ENCODE measurements at regions not wholly inside any gene's neighbourhood (a gene's known extent, or its start where the extent isn't known, plus 50 kb on each side); places are given as distances from the start of the nearest gene placed in this dataset.
A peak's percentile ranks its signal among the peaks of the same experiment; 100 is the strongest.
"Not testable (repeated sequence)": the region's sequence is repeated elsewhere in the genome, so short reads cannot be mapped to it uniquely, and the experiment has no call there.

DNA sequence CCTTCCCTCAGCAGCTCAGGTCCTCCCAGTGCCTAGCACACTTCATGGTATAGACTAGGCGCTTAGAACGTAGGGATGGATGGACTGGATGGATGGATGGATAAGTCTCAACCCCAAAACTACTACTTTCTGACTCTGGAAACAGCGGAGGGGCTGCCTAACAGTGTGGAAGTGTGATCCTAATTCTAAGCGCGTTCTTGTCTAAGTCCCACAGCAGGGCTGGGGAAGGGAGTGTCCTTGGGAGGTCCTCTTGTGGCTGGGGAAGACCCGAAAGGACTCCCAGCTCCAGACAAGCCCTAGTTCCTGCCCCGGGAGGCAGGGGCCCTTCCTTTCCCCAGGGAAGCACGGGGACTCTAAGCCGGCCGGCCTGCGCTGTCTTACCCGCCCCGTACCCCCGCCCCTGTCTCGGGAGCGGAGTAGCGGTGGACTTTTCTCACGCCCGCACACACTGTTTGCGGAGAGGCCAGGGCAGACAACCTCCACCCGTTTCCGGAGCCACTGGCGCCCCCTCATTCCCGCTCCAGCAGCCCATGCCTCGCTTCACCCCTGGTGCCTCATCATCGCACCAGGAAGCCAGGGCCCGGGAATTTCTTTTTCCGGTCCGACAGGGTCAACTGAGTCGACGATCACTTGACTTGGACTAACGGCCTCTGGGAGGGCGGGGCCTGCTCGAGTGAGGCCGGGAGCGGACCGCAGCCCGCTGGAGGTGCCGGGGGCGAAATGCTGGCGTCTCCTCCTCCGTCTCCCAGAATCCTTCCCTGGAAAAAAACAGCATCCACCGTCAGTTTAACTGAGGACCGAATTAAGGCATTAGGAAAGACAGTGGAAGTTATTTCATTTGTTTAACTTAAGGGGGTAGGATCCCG lies 133.3 kb downstream of the TBC1D2B start:
- peak; percentile 90 for DNase-seq
- H3K4me1 ChIP-seq, result peaks cover 6% of the 10 kb centered on the region
- TF ChIP-seq, protein P1, sequence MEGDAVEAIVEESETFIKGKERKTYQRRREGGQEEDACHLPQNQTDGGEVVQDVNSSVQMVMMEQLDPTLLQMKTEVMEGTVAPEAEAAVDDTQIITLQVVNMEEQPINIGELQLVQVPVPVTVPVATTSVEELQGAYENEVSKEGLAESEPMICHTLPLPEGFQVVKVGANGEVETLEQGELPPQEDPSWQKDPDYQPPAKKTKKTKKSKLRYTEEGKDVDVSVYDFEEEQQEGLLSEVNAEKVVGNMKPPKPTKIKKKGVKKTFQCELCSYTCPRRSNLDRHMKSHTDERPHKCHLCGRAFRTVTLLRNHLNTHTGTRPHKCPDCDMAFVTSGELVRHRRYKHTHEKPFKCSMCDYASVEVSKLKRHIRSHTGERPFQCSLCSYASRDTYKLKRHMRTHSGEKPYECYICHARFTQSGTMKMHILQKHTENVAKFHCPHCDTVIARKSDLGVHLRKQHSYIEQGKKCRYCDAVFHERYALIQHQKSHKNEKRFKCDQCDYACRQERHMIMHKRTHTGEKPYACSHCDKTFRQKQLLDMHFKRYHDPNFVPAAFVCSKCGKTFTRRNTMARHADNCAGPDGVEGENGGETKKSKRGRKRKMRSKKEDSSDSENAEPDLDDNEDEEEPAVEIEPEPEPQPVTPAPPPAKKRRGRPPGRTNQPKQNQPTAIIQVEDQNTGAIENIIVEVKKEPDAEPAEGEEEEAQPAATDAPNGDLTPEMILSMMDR (IDR thresholded peaks at IDR 0.05), result no peak
- no peaks in the 10 kb centered on the region for H3K9me3 ChIP-seq
- intact Hi-C loops (cut with DNase I), result no loop called here
- peak overlapping the region; percentile 60 for H3K4me3 ChIP-seq
- H3K27ac ChIP-seq, result peak overlapping the region; percentile 84
- no peaks in the 10 kb centered on the region for H3K36me3 ChIP-seq
- peak; percentile 94 for ATAC-seq
- H3K27me3 ChIP-seq, result no peaks in the 10 kb centered on the region

DNA sequence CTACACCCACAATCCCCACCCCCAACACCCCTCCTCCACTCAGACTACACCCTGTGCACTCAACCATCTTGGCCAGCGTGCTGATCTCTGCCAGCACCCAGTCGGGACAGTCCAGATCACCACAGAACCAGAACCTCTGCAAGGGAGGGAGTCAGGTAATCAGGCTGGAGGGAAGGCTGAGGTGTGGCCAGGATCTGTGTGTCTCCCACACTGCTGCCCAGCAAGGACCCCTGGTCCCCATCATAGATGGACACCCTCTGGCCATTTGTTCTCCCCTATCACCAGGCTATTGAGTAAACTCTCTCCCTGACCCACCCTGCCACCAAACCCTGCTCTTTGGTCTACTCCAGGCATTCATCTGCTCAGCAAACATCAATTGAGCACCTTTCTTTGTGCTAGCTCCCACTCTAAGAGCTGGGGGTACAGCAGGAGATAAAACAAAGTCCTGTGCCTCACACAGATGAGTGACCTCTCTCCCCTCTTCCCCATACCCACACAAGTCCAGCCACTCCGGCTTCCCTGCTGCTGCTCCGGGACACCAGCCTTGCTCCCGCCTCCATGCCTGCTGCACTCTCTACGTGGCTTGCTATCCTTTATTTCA lies 134.8 kb downstream of the TBC1D2B start:
- Histone ChIP-seq H3K4me3 (no peak overlapping the region), H3K36me3 (no peaks in the 10 kb centered on the region), H3K27me3 (no peaks in the 10 kb centered on the region), H3K9me3 (no peaks in the 10 kb centered on the region), H3K4me1 (peaks cover 6% of the 10 kb centered on the region), H3K27ac (no peak overlapping the region)
- intact Hi-C loops (cut with DNase I), result no loop called here
- DNase-seq (no peak), ATAC-seq (no peak)
- TF ChIP-seq, protein P1 (IDR thresholded peaks at IDR 0.05), result no peak

DNA sequence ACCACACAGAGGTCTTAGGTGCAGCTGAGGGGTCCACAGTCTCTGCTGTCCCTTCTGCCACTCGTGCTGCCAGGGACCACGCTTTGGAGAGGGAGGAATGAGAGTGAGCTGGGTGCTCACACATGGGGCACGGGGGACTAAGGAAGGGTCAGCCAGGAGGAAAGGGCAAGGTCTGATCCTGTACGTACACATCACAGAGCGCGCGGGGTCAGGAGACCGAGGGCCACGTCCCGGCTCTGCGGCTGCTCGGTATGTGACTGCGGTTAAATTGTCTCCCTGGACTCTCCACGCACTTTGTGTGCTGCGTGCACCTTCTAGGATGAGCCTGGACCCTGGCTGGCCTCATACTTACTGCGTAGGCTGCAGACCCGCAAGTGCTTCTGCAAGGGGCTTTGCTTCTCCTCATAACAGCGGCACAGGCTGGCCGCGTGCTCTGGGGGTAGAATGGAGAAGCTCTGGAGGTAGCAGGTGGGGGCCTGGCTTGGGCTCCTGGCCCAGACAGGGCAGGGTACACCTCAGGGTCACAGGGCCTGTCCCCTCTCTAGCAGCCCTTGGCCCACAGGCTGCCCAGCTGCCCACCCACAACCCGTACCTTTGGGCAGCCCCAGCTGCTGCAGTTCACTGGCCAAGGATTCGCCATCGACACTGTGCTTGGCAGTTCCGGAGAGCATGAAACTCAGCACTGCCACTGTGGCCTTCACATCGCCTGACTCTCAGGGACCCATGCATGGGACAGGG lies 136.3 kb downstream of the TBC1D2B start:
- ATAC-seq, result not testable (repeated sequence)

DNA sequence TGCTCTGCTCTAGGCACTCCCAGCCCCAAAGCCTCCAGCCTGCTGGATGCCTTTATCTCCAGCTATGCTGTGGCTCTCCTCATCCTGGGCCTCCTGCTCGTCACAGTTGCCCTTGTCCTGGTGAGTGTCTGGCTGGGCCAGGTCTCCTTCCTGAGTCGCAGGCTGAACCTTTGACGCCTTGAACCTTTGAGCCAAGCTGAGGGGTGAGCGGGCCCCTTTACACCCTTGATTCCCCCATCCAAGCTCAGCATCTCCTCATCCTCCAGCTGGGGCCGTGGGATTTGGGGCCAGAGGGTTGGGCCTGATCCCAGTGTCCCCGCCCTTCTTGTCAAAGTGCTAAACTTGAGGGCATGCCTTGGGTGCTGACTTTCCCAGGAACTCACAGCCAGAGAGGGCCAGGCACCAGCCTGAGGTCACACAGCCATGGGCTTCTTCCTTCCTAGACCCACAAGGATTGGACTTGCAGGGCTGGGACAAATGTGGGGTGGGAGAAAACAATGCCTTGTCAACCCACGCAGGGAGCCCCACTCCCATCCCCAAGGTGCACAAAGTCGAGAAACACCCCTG lies 137.0 kb downstream of the TBC1D2B start:
- peaks cover 6% of the 10 kb centered on the region for H3K4me1 ChIP-seq
- ATAC-seq, result no peak
- intact Hi-C loops (cut with DNase I), result no loop called here
- DNase-seq, result no peak
- no peak overlapping the region for H3K4me3 ChIP-seq
- no peak overlapping the region for H3K27ac ChIP-seq
- no peaks in the 10 kb centered on the region for H3K27me3 ChIP-seq
- H3K36me3 ChIP-seq, result no peaks in the 10 kb centered on the region
- H3K9me3 ChIP-seq, result no peaks in the 10 kb centered on the region
- TF ChIP-seq, protein P1 (IDR thresholded peaks at IDR 0.05), result no peak

More for the DNA sequence above, 136.3 kb downstream of the TBC1D2B start:
- H3K36me3 ChIP-seq; H3K27me3 ChIP-seq; DNase-seq; H3K4me3 ChIP-seq; H3K27ac ChIP-seq; intact Hi-C loops (cut with DNase I); H3K4me1 ChIP-seq; H3K9me3 ChIP-seq: not testable (repeated sequence)

DNA sequence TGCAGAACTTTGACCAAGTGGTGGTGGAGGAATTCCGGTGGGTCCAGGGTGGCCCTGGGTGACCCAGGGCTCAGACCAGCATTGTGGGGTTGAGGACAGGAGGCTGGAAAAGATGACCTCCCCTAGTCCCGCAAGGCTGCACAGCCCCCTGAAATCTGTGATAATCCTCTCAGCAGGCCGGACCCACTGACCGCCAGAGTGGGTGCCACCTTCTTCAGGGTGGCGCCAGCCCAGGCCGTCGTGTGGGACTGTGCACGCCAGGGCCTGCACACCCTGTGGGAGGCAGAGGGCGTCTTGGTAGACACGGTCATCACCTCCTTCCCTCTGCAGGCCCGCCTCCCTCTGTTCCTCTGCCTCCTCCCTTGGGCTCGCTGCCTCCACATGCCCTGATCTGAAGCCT lies 137.7 kb downstream of the TBC1D2B start:
- TF ChIP-seq, protein P1 (IDR thresholded peaks at IDR 0.05), result no peak
- intact Hi-C loops (cut with DNase I), result no loop called here
- Histone ChIP-seq H3K36me3 (no peaks in the 10 kb centered on the region), H3K27me3 (no peaks in the 10 kb centered on the region), H3K4me1 (peaks cover 6% of the 10 kb centered on the region), H3K27ac (no peak overlapping the region), H3K9me3 (no peaks in the 10 kb centered on the region), H3K4me3 (no peak overlapping the region)
- ATAC-seq (no peak), DNase-seq (no peak)

DNA sequence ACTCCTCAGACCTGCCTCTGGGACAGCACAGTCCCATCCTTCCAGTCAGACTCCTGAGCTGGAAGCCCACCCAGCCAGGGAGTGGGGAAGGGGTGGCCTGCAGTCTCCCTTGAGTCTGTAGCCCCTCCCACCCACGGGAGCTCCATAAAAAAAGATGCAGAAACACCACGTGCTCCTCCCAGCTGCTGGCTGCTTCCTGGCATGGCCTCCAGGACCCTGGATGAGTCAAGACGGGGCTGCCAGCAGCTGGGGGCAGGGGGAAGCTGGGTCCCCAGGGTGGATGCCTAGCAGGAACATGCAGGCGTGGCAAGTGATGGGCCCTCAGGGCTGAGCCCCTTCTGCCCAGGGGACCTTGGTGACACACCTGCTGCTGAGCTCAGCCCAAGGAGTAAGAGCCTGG lies 138.5 kb downstream of the TBC1D2B start:
- H3K4me3 ChIP-seq; H3K36me3 ChIP-seq; H3K27me3 ChIP-seq; intact Hi-C loops (cut with DNase I); H3K27ac ChIP-seq; DNase-seq; H3K4me1 ChIP-seq; H3K9me3 ChIP-seq; ATAC-seq: not testable (repeated sequence)

DNA sequence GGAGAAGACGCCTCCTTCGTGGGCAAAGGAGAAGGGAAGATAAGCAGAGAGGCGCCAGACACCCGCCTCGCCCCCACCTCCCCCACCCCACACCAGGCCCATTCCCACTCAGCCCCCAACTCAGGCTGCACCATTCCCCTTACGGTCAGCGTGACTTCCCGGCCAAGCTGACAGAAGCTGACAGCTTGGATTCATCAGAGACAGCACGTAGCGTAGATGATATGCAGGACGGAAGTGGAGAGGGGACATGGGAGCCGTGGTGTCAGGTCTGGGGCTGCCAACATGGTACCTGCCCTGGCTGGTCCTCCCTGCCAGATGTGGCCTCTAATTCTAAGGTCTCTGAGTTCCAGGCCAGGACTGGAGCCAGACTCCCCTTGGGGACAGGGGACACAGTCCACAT lies 139.0 kb downstream of the TBC1D2B start:
- H3K4me3 ChIP-seq; H3K36me3 ChIP-seq; H3K27ac ChIP-seq; H3K27me3 ChIP-seq; H3K9me3 ChIP-seq; H3K4me1 ChIP-seq; intact Hi-C loops (cut with DNase I); ATAC-seq; DNase-seq: not testable (repeated sequence)

DNA sequence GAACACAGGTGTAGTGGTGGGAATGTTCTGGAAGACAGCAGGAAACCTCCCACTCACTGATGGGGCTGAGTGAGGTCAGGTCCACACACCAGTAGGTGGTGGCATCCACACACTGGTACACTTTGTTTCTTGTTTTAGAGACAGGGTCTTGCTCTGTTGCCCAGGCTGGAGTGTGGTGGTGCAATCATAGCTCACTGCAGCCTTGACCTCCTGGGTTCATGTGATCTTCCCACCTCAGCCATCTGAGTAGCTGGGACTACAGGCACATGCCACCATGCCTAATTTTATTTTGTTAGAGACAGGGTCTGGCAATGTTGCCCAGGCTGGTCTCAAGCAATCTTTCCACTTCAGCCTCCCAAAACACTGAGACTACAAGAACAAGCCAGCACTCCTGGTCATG lies 140.9 kb downstream of the TBC1D2B start:
- H3K36me3 ChIP-seq; H3K4me3 ChIP-seq; H3K9me3 ChIP-seq; intact Hi-C loops (cut with DNase I); ATAC-seq; DNase-seq; H3K27ac ChIP-seq; H3K27me3 ChIP-seq; H3K4me1 ChIP-seq: not testable (repeated sequence)

DNA sequence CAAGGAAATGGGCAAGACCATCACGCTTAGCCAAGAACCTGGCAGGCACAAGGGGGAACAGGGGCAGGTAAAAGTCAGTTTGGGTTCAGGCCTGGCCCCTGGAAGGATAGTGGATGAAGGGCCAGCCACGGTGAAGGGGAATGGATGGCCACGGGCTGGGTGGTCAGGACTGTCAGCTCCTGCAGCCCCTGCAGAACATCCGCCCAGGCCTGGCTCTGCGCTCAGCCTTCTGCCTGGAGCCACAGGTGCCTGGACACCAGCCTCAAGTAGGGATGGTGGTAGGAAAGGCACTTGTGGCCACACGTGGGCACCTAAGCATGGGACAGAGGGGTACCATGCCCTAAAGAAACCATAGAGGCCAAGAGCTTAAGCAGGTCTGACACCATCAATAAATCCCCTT lies 143.0 kb downstream of the TBC1D2B start:
- H3K4me3 ChIP-seq; H3K4me1 ChIP-seq; ATAC-seq; intact Hi-C loops (cut with DNase I); H3K36me3 ChIP-seq; DNase-seq; H3K9me3 ChIP-seq; H3K27me3 ChIP-seq; H3K27ac ChIP-seq: not testable (repeated sequence)
